ENCODE measurements at regions not wholly inside any gene's neighbourhood (a gene's known extent, or its start where the extent isn't known, plus 50 kb on each side); places are given as distances from the start of the nearest gene placed in this dataset.

- no peaks in the 10 kb centered on the region for H3K36me3 Mint-ChIP-seq
- peaks cover 7% of the 10 kb centered on the region for H3K4me1 Mint-ChIP-seq (ENCODE audit: unreplicated experiment)
- no peak for TF ChIP-seq CTCF (conservative IDR thresholded peaks at IDR 0.05)
- no peak overlapping the region for H3K4me3 Mint-ChIP-seq
- no peaks in the 10 kb centered on the region for H3K27me3 Mint-ChIP-seq
- no peak for DNase-seq (ENCODE audit: extremely low spot score, unreplicated experiment)
- no peak overlapping the region for H3K27ac Mint-ChIP-seq
- H3K9me3 Mint-ChIP-seq: no peaks in the 10 kb centered on the region
These were observed 595.5 kb downstream of the COL12A1 start for GRCh38 chr6:74610352-74610751.

- Mint-ChIP-seq H3K27ac (no peak overlapping the region), H3K9me3 (no peaks in the 10 kb centered on the region), H3K36me3 (no peaks in the 10 kb centered on the region), H3K4me3 (no peak overlapping the region), H3K27me3 (no peaks in the 10 kb centered on the region), H3K4me1 (ENCODE audit: unreplicated experiment) (peaks cover 7% of the 10 kb centered on the region)
- TF ChIP-seq CTCF (conservative IDR thresholded peaks at IDR 0.05): no peak
- no peak for DNase-seq (ENCODE audit: extremely low spot score, unreplicated experiment)
These were observed 596.0 kb downstream of the COL12A1 start for GRCh38 chr6:74609871-74610270.

- DNase-seq (ENCODE audit: extremely low spot score, unreplicated experiment): no peak
- no peak overlapping the region for H3K4me3 Mint-ChIP-seq
- H3K9me3 Mint-ChIP-seq: no peaks in the 10 kb centered on the region
- no peak for TF ChIP-seq CTCF (conservative IDR thresholded peaks at IDR 0.05)
- peaks cover 10% of the 10 kb centered on the region for H3K4me1 Mint-ChIP-seq (ENCODE audit: unreplicated experiment)
- no peaks in the 10 kb centered on the region for H3K27me3 Mint-ChIP-seq
- H3K36me3 Mint-ChIP-seq: no peaks in the 10 kb centered on the region
- H3K27ac Mint-ChIP-seq: no peak overlapping the region
These were observed 597.9 kb downstream of the COL12A1 start for GRCh38 chr6:74607934-74608333.

GRCh38 chr6:74607468-74607867, 598.4 kb downstream of the COL12A1 start:
- Mint-ChIP-seq H3K27ac (no peak overlapping the region), H3K9me3 (no peaks in the 10 kb centered on the region), H3K27me3 (no peaks in the 10 kb centered on the region), H3K4me1 (ENCODE audit: unreplicated experiment) (peaks cover 10% of the 10 kb centered on the region), H3K4me3 (no peak overlapping the region), H3K36me3 (no peaks in the 10 kb centered on the region)
- TF ChIP-seq CTCF (conservative IDR thresholded peaks at IDR 0.05): no peak
- no peak for DNase-seq (ENCODE audit: extremely low spot score, unreplicated experiment)

- no peak for TF ChIP-seq CTCF (conservative IDR thresholded peaks at IDR 0.05)
- H3K27ac Mint-ChIP-seq: no peak overlapping the region
- H3K4me1 Mint-ChIP-seq (ENCODE audit: unreplicated experiment): peaks cover 10% of the 10 kb centered on the region
These were observed 599.2 kb downstream of the COL12A1 start for GRCh38 chr6:74606582-74607071.

More at GRCh38 chr6:74606582-74607071, 599.2 kb downstream of the COL12A1 start:
- H3K27me3 Mint-ChIP-seq: no peaks in the 10 kb centered on the region
- no peaks in the 10 kb centered on the region for H3K9me3 Mint-ChIP-seq
- no peak for DNase-seq (ENCODE audit: extremely low spot score, unreplicated experiment)
- H3K36me3 Mint-ChIP-seq: no peaks in the 10 kb centered on the region
- no peak overlapping the region for H3K4me3 Mint-ChIP-seq

Measured in type B pancreatic cell (in vitro differentiated cells).